A549 (cell line): ENCODE measurements at regions not wholly inside any gene's neighbourhood (a gene's known extent, or its start where the extent isn't known, plus 50 kb on each side); places are given as distances from the start of the nearest gene placed in this dataset.

Experiments used
- CHD2 ChIP-seq: fragments of 150-350 bp; IDR thresholded peaks from 2 replicates; pipeline ENCODE4 v1.6.1; 2014; ENCODE audit warnings: low read length; ENCODE audit not compliant: partially characterized antibody
- EP300 ChIP-seq, 2 experiments: fragments of >200 bp; sonication (Bioruptor Twin); formaldehyde crosslinking; IDR thresholded peaks; 2 replicates in 1 of 2; 3 replicates in 1 of 2; pipeline ENCODE4 v1.6.1; 2016 to 2017
- HOXA7 ChIP-seq: fragments of 250-450 bp; sonication (Bioruptor Pico); IDR thresholded peaks from 2 replicates; pipeline ENCODE4 v1.5.0; 2020; ENCODE audit warnings: mild to moderate bottlenecking, moderate library complexity
- TF ChIP-seq, protein P1 (sequence below): IDR thresholded peaks from 2 replicates; pipeline ENCODE4 v1.6.1; 2012
- TF ChIP-seq, protein P2 (sequence below): fragments of >200 bp; sonication (Bioruptor Twin); formaldehyde crosslinking; IDR thresholded peaks from 3 replicates; pipeline ENCODE4 v1.5.1; 2016

DNA sequence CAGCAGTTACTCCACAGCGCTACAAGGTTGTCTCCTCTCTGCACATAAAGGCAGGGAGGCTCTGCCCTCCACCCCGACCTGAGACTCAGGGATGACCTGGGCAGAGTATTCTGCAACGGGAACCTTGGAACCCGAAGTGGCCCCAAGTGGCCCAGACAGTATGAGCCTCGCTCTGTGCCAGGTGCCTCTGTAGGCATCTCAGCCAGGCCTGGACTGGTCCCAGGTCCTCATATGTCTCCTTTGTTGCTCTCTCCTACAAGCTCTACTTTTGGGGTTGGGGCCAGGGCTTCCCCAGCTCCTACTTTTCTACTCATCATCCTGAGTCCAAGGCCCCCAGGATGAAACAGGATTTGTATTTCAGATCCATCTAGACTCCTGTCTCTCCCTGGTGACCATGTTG, 241.5 kb upstream of the PRSS1 start:
- TF ChIP-seq, protein P1, sequence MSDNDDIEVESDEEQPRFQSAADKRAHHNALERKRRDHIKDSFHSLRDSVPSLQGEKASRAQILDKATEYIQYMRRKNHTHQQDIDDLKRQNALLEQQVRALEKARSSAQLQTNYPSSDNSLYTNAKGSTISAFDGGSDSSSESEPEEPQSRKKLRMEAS = no peak
- no peak for TF ChIP-seq EP300 (IDR thresholded peaks at IDR 0.05)
- TF ChIP-seq CHD2 = no peak
- TF ChIP-seq, protein P2, sequence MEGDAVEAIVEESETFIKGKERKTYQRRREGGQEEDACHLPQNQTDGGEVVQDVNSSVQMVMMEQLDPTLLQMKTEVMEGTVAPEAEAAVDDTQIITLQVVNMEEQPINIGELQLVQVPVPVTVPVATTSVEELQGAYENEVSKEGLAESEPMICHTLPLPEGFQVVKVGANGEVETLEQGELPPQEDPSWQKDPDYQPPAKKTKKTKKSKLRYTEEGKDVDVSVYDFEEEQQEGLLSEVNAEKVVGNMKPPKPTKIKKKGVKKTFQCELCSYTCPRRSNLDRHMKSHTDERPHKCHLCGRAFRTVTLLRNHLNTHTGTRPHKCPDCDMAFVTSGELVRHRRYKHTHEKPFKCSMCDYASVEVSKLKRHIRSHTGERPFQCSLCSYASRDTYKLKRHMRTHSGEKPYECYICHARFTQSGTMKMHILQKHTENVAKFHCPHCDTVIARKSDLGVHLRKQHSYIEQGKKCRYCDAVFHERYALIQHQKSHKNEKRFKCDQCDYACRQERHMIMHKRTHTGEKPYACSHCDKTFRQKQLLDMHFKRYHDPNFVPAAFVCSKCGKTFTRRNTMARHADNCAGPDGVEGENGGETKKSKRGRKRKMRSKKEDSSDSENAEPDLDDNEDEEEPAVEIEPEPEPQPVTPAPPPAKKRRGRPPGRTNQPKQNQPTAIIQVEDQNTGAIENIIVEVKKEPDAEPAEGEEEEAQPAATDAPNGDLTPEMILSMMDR = no peak
- no peak for TF ChIP-seq HOXA7 (CRISPR knock-in tag)
